RPMI8226 (cell line): ENCODE measurements at regions not wholly inside any gene's neighbourhood (a gene's known extent, or its start where the extent isn't known, plus 50 kb on each side); places are given as distances from the start of the nearest gene placed in this dataset.

ENCODE experiments used
- DNase-seq: peaks from one replicate; pipeline ENCODE4 v3.0.0-alpha.2; 2015

GRCh38 chr5:98585661-98586310 is 187.7 kb upstream of the RGMB start:
- no peak for DNase-seq

- DNase-seq: no peak
These were observed 186.9 kb upstream of the RGMB start for GRCh38 chr5:98586581-98586980.

- no peak for DNase-seq
These were observed 186.3 kb upstream of the RGMB start for GRCh38 chr5:98587166-98587565.

GRCh38 chr5:98588215-98588614 is 185.2 kb upstream of the RGMB start:
- no peak for DNase-seq

GRCh38 chr5:98593418-98593817 is 180.0 kb upstream of the RGMB start:
- no peak for DNase-seq

- DNase-seq: no peak
These were observed 179.4 kb upstream of the RGMB start for GRCh38 chr5:98594098-98594497.

- no peak for DNase-seq
These were observed 174.4 kb upstream of the RGMB start for GRCh38 chr5:98599016-98599415.

GRCh38 chr5:98602534-98603112 is 170.8 kb upstream of the RGMB start:
- no peak for DNase-seq

GRCh38 chr5:98603456-98603855 is 170.0 kb upstream of the RGMB start:
- no peak for DNase-seq

- no peak for DNase-seq
These were observed 169.2 kb upstream of the RGMB start for GRCh38 chr5:98604301-98604700.

GRCh38 chr5:98604721-98605425 is 168.6 kb upstream of the RGMB start:
- no peak for DNase-seq

- DNase-seq: no peak
These were observed 168.0 kb upstream of the RGMB start for GRCh38 chr5:98605426-98605825.

- no peak for DNase-seq
These were observed 166.5 kb upstream of the RGMB start for GRCh38 chr5:98606961-98607360.

GRCh38 chr5:98608052-98608451 is 165.4 kb upstream of the RGMB start:
- DNase-seq: no peak

GRCh38 chr5:98614341-98614740 is 159.1 kb upstream of the RGMB start:
- DNase-seq: no peak

- no peak for DNase-seq
These were observed 151.6 kb upstream of the RGMB start for GRCh38 chr5:98621821-98622220.

- DNase-seq: no peak
These were observed 149.2 kb upstream of the RGMB start for GRCh38 chr5:98624145-98624880.

GRCh38 chr5:98627121-98627520 is 146.3 kb upstream of the RGMB start:
- DNase-seq: no peak

- no peak for DNase-seq
These were observed 142.8 kb upstream of the RGMB start for GRCh38 chr5:98630621-98631020.

- no peak for DNase-seq
These were observed 142.0 kb upstream of the RGMB start for GRCh38 chr5:98631311-98632054.

GRCh38 chr5:98635656-98636055 is 137.8 kb upstream of the RGMB start:
- DNase-seq: no peak

- DNase-seq: no peak
These were observed 136.3 kb upstream of the RGMB start for GRCh38 chr5:98637116-98637515.

- DNase-seq: no peak
These were observed 135.9 kb upstream of the RGMB start for GRCh38 chr5:98637557-98637956.
